ENCODE measurements at regions not wholly inside any gene's neighbourhood (a gene's known extent, or its start where the extent isn't known, plus 50 kb on each side); places are given as distances from the start of the nearest gene placed in this dataset.

DNA sequence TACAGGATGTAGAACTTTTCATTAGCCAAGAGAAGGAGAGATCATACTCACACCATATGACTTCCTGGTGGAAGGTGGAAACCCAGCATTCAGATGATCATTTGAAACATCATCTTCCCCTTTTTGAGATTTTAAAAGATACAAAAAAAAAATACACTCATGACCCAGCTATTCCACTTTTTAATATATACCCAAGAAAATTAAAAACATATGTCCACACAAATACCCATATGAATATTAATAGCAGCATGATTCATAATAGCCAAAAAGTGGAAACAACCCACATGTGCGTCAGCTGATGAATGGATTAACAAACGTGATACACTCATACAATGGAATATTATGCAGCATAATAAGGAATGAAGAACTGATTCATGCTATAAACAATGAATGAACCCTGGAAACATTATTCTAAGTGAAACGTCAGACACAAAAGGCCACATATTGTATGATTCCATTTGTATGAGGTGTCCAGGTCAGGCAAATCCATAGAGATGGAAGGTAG is 130.0 kb upstream of the SGK1 start:
- ATAC-seq = no peak
- H3K9me1 ChIP-seq (ENCODE audit: control insufficient read depth, insufficient read depth, low read length) = no peaks in the 10 kb centered on the region
- intact Hi-C loops (cut with micrococcal nuclease) (no loop called here), in situ Hi-C loops (cut with MboI) (no loop called here)
- no peaks in the 10 kb centered on the region for H3K36me3 ChIP-seq (ENCODE audit: control insufficient read depth, insufficient read depth, low read length)
- WGBS (ENCODE audit: insufficient coverage, low coverage, missing lambda C conversion rate) = 17% methylated on average over 3 of the region's 3 CpGs
- H3K4me1 ChIP-seq (replicated peaks in 1 of 2; ENCODE audit: control insufficient read depth in 2 of 2, insufficient read depth in 2 of 2, low read length in 2 of 2) = no peaks in the 10 kb centered on the region
- H3K4me3 ChIP-seq = no peak overlapping the region
- no peak overlapping the region for H3K27ac ChIP-seq (ENCODE audit: extremely low read depth, low read depth, low read length)
- H2AFZ ChIP-seq (ENCODE audit: low read depth, low read length) = no peak overlapping the region
- TF ChIP-seq BRD4 (IDR thresholded peaks at IDR 0.05) (no peak), CGGBP1 (CRISPR knock-in tag; IDR thresholded peaks at IDR 0.05) (no peak), ZBTB9 (CRISPR knock-in tag; IDR thresholded peaks at IDR 0.05) (no peak), MAZ (CRISPR knock-in tag; conservative IDR thresholded peaks at IDR 0.05 in 1 of 2, IDR thresholded peaks at IDR 0.05 in 1 of 2) (no peak), TAL1 (IDR thresholded peaks at IDR 0.05) (no peak)
- TF ChIP-seq, protein P1, sequence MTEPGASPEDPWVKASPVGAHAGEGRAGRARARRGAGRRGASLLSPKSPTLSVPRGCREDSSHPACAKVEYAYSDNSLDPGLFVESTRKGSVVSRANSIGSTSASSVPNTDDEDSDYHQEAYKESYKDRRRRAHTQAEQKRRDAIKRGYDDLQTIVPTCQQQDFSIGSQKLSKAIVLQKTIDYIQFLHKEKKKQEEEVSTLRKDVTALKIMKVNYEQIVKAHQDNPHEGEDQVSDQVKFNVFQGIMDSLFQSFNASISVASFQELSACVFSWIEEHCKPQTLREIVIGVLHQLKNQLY (CRISPR knock-in tag; conservative IDR thresholded peaks at IDR 0.05) = no peak
- no peaks in the 10 kb centered on the region for H3K9me3 ChIP-seq (replicated peaks; ENCODE audit: control insufficient read depth, insufficient read depth, low read depth, low read length)
- POLR2A ChIA-PET = no interaction called here
- H3K27me3 ChIP-seq (ENCODE audit: control insufficient read depth in 2 of 2, insufficient read depth in 2 of 2, low read length in 2 of 2) = no peaks in the 10 kb centered on the region
- H4K20me1 ChIP-seq (replicated peaks; ENCODE audit: control insufficient read depth, insufficient read depth, low read length) = no peaks in the 10 kb centered on the region
- BruUV-seq (replicated peaks) = no TSS peak
- CTCF ChIA-PET (ENCODE audit: low intra/inter-chr PET ratio) = no interaction called here
- H3K9ac ChIP-seq (ENCODE audit: insufficient read depth in 1 of 2, low read depth in 2 of 2, low read length in 2 of 2) = no peak overlapping the region
- no peaks in the 10 kb centered on the region for H3K79me2 ChIP-seq (ENCODE audit: control insufficient read depth, insufficient read depth, low read length)
- H3K4me2 ChIP-seq (ENCODE audit: insufficient read depth, low read length) = no peak overlapping the region
- no peak for FAIRE-seq
- DNase-seq (ENCODE audit: extremely low read depth in 1 of 4, low spot score in 3 of 4) = no peak
